GM19238 (cell line): ENCODE measurements at regions not wholly inside any gene's neighbourhood (a gene's known extent, or its start where the extent isn't known, plus 50 kb on each side); places are given as distances from the start of the nearest gene placed in this dataset.
A peak's percentile ranks its signal among the peaks of the same experiment; 100 is the strongest.
"Not testable (repeated sequence)": the region's sequence is repeated elsewhere in the genome, so short reads cannot be mapped to it uniquely, and the experiment has no call there.

ENCODE experiments used
- DNase-seq: peaks from one replicate; pipeline ENCODE4 v3.0.0; 2011; ENCODE audit warnings: low spot score; ENCODE audit not compliant: insufficient read length

DNA sequence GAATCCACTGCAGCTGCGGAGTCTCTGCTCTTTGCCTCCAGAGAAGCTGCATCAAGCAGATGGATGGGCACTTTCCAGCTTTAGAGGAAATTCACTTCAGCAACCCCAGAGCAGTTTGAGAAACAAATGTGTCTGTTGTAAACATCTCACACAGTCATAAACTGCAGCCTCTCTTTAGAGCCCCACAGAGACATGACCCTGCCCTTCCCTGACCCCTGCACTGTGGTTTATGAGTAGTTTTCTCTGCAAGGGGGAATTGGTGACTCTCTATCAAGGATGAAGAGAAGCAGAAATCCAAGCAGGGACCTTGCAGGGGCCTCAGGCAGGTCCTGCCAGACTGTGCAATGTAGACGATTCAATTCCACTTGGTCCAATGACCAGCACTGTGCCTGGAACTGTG lies 160.2 kb downstream of the SH2D4B start:
- DNase-seq: no peak

DNA sequence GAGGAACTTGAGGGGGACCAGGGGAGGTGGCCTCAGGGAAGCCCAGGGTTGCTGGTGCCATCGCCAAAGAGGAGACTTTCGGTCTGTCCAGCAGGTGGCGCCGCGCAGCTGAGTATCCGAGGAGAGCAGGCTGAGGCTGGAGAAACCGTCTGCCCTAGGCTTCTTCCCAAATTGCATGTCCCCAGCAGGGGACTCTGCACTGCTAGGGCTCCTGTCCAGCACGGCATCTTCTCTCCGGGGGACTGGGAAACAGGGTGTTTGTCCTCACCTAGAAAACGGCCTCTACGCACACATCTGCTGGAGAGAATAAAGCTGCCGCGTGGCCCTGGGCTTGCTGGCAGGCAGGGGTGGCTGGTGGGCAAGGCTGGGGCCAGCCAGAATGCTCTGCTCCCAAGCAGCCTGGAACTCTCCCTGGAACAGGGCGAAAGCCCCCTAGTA lies 161.9 kb downstream of the SH2D4B start:
- peak; percentile 53 for DNase-seq

DNA sequence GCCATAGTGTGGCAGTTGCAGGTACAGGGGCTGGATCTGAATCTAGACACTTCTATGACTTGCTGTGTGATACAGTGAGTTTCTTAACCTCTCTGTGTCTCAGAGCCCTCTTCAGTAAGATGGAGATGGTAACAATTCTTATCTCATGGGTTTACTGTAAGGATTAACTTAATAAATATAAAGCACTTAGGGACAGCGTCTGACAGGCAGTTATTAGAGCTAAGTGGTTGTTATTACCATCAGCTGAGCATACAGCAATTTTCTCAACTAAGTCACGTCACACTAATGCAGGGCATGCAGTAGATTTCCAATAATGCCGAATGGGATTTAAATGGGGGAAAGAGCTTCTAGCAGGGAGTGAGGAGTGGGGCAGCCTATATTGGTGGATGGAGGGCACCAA lies 162.6 kb downstream of the SH2D4B start:
- no peak for DNase-seq

DNA sequence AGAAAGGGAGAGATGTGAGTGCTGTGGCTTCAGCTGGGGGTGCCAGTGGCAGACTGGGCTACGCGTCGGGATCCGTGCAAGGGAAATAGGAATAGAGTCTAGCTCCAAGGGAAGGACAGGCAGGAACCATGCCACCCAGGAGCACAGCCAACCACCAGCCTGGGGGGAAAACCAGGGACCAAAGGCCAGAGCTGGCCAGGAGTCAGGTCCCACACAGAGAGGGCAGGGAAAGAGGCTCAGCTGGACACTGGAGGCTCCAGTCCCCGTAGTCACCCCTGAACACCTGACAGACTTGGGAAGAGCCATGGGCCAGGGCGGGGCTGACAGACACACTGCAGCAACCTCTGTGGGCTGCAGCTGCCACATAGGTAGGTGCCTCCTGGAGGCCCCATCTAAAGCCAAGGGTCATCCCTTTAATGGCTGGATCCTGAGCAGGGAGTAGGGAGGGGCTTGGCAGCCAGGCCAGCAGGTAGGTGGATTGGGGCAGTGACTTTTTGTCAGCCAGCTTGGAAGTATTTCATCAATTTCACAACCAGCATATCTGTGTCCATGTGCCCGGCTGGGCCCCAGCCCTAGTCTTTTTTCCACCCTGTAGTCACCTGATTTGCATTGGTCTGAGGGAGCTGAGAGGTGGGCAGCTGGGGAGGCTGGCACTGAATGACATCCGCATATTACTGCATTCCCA lies 163.2 kb downstream of the SH2D4B start:
- DNase-seq: no peak

DNA sequence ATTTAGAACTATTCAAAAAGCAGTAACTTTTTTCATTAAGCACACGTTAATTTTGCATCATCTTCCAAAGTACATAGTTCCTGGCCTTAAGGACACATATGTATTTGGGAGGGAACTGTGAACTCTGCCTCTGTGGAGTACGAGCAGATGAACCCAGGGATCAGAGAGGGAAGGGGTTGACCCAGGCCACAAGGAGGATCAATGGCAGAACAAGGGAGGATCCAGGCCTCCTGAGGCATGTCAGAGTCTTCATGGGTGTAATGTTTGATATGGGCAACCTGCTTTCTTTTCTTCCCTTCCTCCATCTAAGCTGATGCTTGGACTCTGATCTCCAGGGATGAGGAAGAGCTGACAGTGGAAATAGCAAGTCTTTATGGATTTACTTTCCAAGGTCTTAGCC lies 164.0 kb downstream of the SH2D4B start:
- DNase-seq: no peak

DNA sequence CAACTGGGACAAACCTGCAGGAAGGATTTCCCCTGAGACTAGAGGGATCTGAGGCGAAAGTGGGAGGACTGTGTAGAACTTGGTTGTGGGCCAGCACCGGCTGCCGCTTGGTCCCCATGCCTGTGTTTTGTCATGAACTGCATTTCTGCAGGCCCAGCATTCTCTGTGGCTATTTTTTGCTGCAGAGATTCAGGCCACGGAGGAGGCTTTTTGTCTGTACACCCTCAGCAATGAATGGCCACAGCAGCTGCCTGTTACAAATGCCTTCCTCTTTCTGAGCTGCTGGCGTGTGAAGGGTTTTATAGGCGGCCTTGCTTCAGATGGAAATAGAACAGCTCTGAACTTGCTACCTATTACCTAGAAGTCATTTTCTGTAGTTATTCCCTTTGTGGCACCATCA lies 164.4 kb downstream of the SH2D4B start:
- no peak for DNase-seq

DNA sequence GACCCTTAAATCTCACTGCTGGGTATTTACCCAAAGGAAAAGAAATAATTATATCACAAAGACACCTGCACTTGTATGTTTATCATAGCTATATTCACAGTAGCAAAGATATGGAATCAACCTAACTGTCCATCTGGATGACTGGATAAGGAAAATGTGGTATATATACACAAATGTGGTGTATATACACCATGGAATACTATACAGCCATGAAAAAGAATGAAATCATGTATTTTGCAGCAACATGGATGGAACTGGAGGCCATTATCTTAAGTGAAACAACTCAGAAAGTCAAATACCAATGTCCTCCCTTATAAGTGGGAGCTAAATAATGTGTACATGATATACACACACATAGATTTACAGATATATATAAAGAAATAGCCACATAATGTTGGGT lies 168.2 kb downstream of the SH2D4B start:
- no peak for DNase-seq

DNA sequence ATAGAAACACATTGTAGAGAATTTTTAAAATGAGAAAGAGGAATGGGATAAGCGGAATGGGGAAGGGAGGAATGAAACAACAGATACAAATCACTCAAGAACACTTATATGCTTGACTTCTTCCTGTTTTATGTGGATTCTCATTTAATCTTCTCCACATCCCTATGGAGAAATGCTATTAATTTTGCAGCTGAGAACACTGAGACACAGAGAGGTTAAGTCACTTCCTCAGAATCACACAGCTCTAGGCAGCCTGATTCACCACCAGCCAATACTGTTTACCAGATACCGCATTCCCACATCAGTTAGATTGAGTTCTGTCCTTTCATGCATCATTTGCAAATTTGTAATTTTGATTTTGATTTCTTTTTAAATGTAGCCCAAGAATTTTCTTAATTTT lies 170.5 kb downstream of the SH2D4B start:
- DNase-seq: no peak

DNA sequence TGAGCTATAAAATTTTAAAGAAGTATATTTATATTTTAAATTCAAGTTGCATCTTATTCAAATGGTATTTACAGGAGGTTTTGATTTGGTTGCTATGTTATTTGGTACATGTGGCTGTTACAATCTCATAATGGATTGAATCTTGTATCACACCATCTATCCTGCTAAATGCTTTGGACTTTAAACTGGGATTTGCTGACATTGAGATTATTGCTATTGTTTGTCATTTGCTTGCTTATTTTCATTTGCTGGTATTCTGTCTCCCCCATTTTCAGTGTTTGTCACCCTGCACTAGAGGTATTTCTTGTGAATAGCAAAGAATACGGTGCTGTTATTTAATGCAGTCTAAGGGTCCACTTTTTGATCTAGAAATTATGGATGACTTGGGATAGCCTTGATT lies 171.1 kb downstream of the SH2D4B start:
- no peak for DNase-seq

DNA sequence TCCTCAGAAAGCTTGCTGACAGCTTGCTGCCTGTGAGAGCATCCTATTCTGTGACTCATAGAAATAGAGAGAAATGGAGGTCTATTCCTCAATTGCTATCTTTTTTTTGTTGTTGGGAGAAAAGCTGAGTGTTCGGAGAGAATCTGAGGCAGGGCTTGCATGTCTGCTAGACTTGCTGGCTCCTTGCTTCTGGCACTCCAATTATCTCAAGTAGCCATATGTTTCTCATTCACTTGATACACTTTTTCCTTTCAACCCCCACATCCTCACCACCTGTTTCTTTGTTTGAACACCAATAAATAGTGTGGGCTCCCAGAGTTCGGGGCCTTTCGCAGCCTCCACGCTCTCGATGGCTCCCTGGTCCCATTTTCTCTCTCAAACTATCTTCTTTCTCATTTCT lies 172.2 kb downstream of the SH2D4B start:
- DNase-seq: no peak

DNA sequence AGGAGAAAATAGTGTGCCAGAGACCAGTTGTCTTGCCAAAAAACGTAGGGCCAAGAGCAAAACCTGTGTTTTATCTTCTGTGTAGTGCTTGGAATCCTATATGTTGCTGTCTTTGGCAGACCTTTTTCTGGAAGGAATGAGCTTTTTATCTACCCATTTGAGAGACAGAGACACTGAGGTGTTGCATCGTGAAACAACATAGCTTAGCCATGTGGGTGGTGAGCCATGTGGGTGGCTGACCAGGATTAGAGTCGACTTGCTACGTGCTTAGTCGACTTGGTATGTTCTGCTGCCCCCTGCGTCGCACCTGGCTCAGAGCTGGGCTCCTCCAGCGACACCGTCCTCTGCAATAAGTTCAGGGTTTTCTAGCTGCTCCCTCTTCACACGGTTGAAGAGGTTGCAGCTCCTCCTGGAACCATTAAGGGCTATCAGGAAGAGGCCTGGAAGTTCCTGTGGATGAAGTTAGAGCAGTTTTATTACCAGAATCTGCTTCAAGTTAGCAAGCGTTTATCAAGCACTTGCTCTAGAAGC lies 175.8 kb downstream of the SH2D4B start:
- DNase-seq: no peak

DNA sequence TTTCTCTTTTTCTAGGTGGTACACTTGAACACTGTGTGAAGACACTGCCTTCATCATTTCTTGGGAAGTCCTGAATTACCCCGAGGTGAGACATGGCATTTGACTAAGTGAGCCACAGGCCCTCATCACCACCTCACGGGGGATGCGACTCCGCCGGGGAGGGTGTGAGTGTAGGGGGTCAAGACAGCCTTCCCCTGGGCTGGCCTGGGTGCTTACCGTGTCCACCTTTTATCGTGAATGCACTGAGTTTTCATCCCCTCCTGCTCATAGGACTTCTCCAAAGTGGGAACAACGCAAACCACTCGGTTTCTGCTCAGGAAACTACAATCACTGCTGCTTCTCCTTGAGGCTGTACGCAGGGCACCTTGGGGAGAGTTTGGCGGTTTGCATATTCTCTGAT lies 176.9 kb downstream of the SH2D4B start:
- DNase-seq: no peak

DNA sequence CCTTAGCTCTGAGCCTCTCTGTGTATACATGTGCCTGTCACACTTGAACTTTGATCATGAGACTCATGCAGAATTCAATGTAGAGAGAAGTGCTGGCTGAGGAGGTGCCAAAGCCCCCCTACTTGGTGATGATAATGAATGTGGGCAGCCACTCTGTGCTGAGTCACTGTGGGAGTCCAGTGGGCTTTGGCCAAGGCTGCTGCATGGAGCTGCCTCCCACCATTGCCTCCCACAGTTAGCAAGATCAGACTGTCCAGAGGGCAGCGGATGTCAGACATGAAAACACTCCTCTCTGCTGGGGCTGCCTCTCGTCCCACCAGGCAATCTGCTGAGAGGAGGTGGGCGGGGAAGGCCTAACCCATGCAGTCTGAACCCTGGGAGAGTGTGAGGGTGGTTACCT lies 180.3 kb downstream of the SH2D4B start:
- DNase-seq: no peak

DNA sequence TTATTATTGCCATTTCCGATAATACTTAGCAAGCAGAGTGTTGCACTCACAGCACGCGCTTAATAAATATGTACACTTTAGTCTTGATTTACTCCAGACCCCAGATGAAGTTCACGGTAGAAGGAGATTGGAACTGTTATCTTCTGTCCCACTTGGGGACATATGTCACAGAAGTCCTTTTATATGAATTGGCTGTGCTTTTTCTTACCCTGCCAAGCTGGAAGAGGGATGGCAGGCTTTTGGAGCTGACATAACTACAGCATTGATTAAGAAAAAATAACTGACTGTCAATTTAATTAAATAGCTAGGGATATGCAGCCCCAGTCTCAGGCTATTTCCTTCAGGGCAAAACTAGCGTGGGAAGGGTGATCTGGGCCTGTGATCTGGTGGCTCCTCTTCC lies 182.2 kb downstream of the SH2D4B start:
- DNase-seq: no peak

DNA sequence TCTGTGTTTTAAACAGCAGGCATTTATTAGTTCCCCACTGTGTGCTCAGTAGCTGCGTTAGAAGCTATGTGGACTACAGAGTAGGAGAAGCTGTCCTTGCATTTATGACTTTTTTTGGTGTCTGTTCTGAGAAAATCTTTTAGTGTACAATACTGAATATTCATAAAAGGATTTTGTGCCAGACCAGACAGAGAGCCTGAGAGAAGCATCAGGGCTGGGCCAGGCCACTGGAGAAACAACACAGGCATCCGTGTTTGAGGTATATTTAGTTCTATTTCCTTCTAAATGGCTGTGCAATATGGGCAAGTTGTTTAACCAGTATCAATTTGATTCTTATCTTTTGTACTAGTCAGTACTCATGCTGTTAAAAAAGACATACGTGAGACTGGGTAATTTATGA lies 182.8 kb downstream of the SH2D4B start:
- DNase-seq: no peak

DNA sequence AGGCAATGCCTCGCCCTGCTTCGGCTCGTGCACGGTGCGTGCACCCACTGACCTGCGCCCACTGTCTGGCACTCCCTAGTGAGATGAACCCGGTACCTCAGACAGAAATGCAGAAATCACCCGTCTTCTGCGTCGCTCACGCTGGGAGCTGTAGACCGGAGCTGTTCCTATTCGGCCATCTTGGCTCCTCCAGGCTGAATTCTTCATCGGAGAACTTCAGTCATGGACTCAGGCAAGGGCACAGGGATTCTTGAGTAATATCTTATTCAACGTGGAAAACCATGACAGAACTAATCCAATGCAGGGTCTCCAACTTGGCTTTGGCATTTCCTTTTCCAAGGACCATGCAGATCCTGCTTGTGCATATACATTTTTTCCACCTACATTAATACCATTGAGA lies 190.7 kb downstream of the SH2D4B start:
- DNase-seq: not testable (repeated sequence)

DNA sequence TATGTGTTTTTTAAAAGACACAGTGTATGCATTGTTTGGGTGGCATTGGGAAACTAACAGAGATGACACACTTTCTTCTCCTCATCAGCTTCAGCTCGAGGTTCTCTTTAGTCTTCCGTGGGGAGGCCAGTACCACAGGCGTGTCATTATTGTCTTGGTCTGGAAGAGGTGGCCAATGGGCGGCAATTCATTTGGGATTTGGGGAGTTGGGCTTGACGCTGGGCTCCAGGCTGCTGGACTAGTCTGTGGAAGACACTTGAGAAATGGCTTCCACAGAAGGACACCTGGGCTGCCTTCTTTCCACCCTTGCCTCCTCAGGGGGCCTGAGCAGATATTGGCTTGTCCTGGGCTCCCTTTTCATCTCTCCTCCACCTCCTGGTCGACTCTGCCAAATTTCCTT lies 192.2 kb downstream of the SH2D4B start:
- DNase-seq: no peak

DNA sequence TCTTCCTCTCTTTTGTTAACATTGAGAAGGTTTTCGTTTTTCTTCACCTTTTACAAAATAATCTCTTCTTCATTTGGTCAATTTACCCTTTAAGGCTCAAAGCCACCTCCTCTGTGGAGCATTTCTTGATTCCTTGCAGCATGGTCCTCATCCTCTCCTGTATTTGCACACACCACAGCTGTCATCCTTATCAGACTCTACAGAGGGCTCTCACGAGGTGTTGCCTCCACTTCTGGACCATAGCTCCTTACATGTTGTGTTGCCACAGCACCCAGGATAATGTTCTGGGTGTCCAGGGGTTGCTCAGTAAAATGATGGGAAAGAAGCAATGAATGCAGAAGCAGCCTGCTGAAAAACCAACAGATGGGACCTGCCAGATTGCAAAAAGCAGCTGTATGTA lies 192.8 kb downstream of the SH2D4B start:
- DNase-seq: no peak

DNA sequence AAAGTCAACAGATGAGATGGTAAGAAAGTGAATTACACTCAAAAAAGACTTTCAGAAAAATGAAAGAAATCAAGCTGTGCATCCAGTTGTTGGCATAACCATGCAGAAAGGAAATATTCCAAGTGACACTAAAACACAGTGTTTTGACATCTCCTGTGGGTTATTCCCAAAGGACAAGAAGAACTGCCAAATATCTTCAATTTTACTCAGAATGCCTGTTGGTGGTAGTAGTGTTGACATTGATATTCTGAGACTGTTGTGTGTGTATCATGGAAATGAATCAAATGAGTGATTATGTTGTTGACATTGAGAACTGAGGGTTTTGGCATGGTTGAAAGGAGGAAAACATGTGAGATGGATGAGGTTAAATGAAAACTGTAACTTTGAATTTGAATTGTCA lies 196.9 kb downstream of the SH2D4B start:
- DNase-seq: no peak

DNA sequence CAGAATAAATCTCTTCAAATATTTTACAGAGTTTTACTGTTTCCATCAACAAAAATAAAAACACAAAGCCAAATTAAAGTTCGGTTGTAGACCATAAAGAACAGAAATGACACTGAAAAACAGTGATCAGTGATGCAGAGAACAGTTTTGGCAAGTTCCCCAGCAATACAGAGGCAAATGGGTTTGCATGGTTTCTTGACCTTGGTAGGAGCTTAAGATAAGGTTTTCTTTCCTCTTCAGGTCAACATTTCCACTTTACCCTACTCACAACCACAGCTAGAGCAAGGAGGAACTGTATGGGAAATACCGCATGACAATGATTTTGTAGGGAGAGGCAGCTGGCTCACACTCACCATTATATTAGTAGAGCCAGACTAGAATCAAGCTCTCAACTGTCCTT lies 199.5 kb downstream of the SH2D4B start:
- DNase-seq: no peak

DNA sequence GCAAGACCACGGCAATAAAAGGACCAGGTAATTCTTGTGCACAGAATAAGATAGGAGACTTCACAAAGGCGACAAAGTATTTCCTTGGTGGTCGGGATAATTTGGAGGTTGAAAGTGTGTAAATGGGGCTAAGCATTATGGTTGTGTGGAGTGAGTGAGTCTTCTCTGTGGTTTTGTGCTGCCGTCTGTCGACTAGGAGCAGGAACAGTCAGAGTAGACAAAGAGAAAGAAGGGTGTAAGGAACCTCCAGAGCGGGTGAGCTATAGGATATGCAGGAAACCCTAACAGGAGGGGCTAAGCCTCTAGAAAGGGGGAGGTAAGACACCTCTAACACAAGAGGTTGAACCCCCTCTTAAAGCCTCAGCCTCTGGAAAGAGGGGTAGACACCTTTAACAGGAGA lies 201.6 kb downstream of the SH2D4B start:
- no peak for DNase-seq

DNA sequence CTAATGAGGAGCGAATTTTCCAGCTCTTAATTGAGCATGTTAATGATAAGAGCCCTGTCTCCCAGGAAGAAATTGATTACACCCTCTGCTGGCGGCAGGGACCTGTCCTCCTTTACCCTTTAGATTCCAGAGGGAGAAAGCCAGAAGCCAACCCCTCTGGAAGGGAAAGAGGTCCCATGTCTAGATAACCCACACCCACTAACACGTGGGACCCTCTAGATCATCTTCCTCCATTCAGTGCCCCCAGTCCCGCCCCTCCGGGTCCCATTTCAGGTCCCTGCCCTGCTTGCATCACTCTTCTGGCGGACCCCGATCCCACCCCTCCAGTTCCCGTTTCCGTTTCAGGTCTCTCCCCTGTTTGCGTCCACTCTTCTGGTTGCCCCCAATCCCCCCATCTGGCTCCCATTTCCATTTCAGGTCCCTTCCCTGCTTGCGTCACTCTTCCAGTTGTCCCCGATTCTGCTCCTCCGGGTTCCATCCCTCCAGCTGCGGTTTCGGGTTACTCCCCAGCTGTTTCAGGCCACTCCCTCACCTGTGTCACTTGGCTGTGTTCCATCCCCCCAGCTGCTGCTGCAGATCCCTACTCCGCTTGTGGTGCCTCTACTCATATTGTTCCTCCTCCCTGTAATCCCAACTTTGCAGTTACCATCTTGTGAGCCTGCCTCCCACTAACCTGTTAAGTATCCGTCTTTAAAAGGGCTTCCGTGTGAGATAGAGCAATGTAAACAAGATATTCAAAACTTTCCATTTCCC lies 202.4 kb downstream of the SH2D4B start:
- no peak for DNase-seq

DNA sequence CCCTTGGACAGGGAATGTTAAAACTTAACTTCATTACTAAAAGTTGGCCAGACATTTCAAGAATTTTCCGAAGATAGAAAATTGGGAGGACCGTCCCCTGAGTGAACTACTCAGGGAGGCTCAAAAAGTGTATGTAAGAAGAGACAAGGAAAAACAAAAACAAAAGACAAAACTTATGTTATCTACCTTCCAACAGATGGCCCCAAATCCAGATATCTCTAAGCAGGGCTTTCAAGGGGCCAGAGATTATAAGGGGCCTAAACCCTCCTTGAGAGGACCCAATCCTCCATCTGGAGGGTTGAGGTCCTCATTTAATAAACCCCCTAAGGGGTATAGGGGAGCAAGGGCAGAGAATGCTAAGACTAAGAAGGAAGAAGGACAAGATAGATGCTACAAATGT lies 203.6 kb downstream of the SH2D4B start:
- no peak for DNase-seq
